Subcutaneous abdominal adipose tissue (tissue), 5 donors: ENCODE measurements at regions not wholly inside any gene's neighbourhood (a gene's known extent, or its start where the extent isn't known, plus 50 kb on each side); places are given as distances from the start of the nearest gene placed in this dataset.

ENCODE experiments used
- H3K27ac ChIP-seq: one replicate; pipeline ENCODE4 v1.7.0; 2013; ENCODE audit warnings: low read depth, mild to moderate bottlenecking, inconsistent platforms, low read length, moderate library complexity
- H3K27me3 ChIP-seq, 5 donors: one replicate each; pipeline ENCODE4 v1.7.0; 2013; ENCODE audit warnings: low read length in 5 of 5, inconsistent platforms in 1 of 5; ENCODE audit not compliant: control insufficient read depth in 5 of 5, insufficient read depth in 4 of 5
- H3K36me3 ChIP-seq, 5 donors: one replicate each; pipeline ENCODE4 v1.7.0; 2013; ENCODE audit warnings: low read length in 5 of 5; ENCODE audit not compliant: control insufficient read depth in 5 of 5, insufficient read depth in 5 of 5
- H3K4me1 ChIP-seq, 5 donors: one replicate each; pipeline ENCODE4 v1.7.0; 2013; ENCODE audit warnings: low read length in 5 of 5, mild to moderate bottlenecking in 3 of 5, moderate library complexity in 1 of 5; ENCODE audit not compliant: control insufficient read depth in 5 of 5, insufficient read depth in 5 of 5
- H3K4me3 ChIP-seq, 5 donors: one replicate each; pipeline ENCODE4 v1.7.0; 2013; ENCODE audit warnings: low read length in 5 of 5, low read depth in 1 of 5
- H3K9ac ChIP-seq, 5 donors: one replicate each; pipeline ENCODE4 v1.7.0; 2013; ENCODE audit warnings: low read length in 5 of 5, mild to moderate bottlenecking in 4 of 5, moderate library complexity in 3 of 5
- H3K9me3 ChIP-seq, 5 donors: one replicate each; pipeline ENCODE4 v1.7.0; 2013; ENCODE audit warnings: low read length in 5 of 5; ENCODE audit not compliant: control insufficient read depth in 5 of 5
- donor health status: healthy.
- donor health status: healthy.
- donor health status: healthy.
- donor health status: healthy.
- donor health status: healthy.

GRCh38 chr12:83473408-83474095 is 786.8 kb downstream of the TMTC2 start:
- Histone ChIP-seq H3K4me1 (no peaks in the 10 kb centered on the region), H3K9ac (no peak overlapping the region), H3K4me3 (no peak overlapping the region), H3K27me3 (no peaks in the 10 kb centered on the region), H3K9me3 (no peaks in the 10 kb centered on the region), H3K36me3 (no peaks in the 10 kb centered on the region), H3K27ac (no peak overlapping the region)

- Histone ChIP-seq H3K9me3 (no peaks in the 10 kb centered on the region), H3K4me3 (no peak overlapping the region), H3K4me1 (no peaks in the 10 kb centered on the region), H3K9ac (no peak overlapping the region), H3K27me3 (no peaks in the 10 kb centered on the region), H3K36me3 (no peaks in the 10 kb centered on the region), H3K27ac (no peak overlapping the region)
Observed at GRCh38 chr12:83472772-83473171, 786.1 kb downstream of the TMTC2 start.

- Histone ChIP-seq H3K27me3 (no peaks in the 10 kb centered on the region), H3K9me3 (no peaks in the 10 kb centered on the region), H3K27ac (no peak overlapping the region), H3K4me1 (no peaks in the 10 kb centered on the region), H3K36me3 (no peaks in the 10 kb centered on the region), H3K4me3 (no peak overlapping the region), H3K9ac (no peak overlapping the region)
Observed at GRCh38 chr12:83472350-83472749, 785.6 kb downstream of the TMTC2 start.

GRCh38 chr12:83471341-83471740 is 784.6 kb downstream of the TMTC2 start:
- H3K36me3 ChIP-seq, result no peaks in the 10 kb centered on the region
- H3K9ac ChIP-seq, result no peak overlapping the region
- H3K4me3 ChIP-seq, result no peak overlapping the region
- H3K27ac ChIP-seq, result no peak overlapping the region
- H3K4me1 ChIP-seq, result no peaks in the 10 kb centered on the region
- H3K9me3 ChIP-seq, result no peaks in the 10 kb centered on the region
- H3K27me3 ChIP-seq, result no peaks in the 10 kb centered on the region

GRCh38 chr12:83470749-83471148 is 784.0 kb downstream of the TMTC2 start:
- H3K4me1 ChIP-seq, result no peaks in the 10 kb centered on the region
- no peak overlapping the region for H3K9ac ChIP-seq
- H3K4me3 ChIP-seq, result no peak overlapping the region
- H3K36me3 ChIP-seq, result no peaks in the 10 kb centered on the region
- H3K27ac ChIP-seq, result no peak overlapping the region
- no peaks in the 10 kb centered on the region for H3K27me3 ChIP-seq
- H3K9me3 ChIP-seq, result no peaks in the 10 kb centered on the region

- Histone ChIP-seq H3K9me3 (no peaks in the 10 kb centered on the region), H3K27ac (no peak overlapping the region), H3K27me3 (no peaks in the 10 kb centered on the region), H3K36me3 (no peaks in the 10 kb centered on the region), H3K9ac (no peak overlapping the region), H3K4me1 (no peaks in the 10 kb centered on the region), H3K4me3 (no peak overlapping the region)
Observed at GRCh38 chr12:83468988-83469908, 782.5 kb downstream of the TMTC2 start.

GRCh38 chr12:83465632-83466031 is 778.9 kb downstream of the TMTC2 start:
- no peaks in the 10 kb centered on the region for H3K9me3 ChIP-seq
- no peak overlapping the region for H3K9ac ChIP-seq
- no peaks in the 10 kb centered on the region for H3K4me1 ChIP-seq
- H3K27me3 ChIP-seq, result no peaks in the 10 kb centered on the region
- H3K27ac ChIP-seq, result no peak overlapping the region
- no peak overlapping the region for H3K4me3 ChIP-seq
- H3K36me3 ChIP-seq, result no peaks in the 10 kb centered on the region

- no peak overlapping the region for H3K4me3 ChIP-seq
- H3K27me3 ChIP-seq, result no peaks in the 10 kb centered on the region
- H3K9ac ChIP-seq, result no peak overlapping the region
- peaks cover 0 to 3% (median 0%) of the 10 kb centered on the region in 5 donors for H3K9me3 ChIP-seq
- H3K36me3 ChIP-seq, result no peaks in the 10 kb centered on the region
- H3K27ac ChIP-seq, result no peak overlapping the region
- no peaks in the 10 kb centered on the region for H3K4me1 ChIP-seq
Observed at GRCh38 chr12:83462419-83462818, 775.7 kb downstream of the TMTC2 start.

GRCh38 chr12:83461336-83461935 is 774.7 kb downstream of the TMTC2 start:
- H3K27ac ChIP-seq, result no peak overlapping the region

GRCh38 chr12:83451189-83451588 is 764.5 kb downstream of the TMTC2 start:
- H3K36me3 ChIP-seq, result no peaks in the 10 kb centered on the region
- H3K4me3 ChIP-seq, result no peak overlapping the region
- no peak overlapping the region for H3K27ac ChIP-seq
- no peaks in the 10 kb centered on the region for H3K9me3 ChIP-seq
- no peaks in the 10 kb centered on the region for H3K27me3 ChIP-seq
- no peak overlapping the region for H3K9ac ChIP-seq
- peaks cover 0 to 11% (median 0%) of the 10 kb centered on the region in 5 donors for H3K4me1 ChIP-seq

More at GRCh38 chr12:83461336-83461935, 774.7 kb downstream of the TMTC2 start:
- Histone ChIP-seq H3K9me3 (peaks cover 0 to 3% (median 0%) of the 10 kb centered on the region in 5 donors), H3K27me3 (no peaks in the 10 kb centered on the region), H3K36me3 (no peaks in the 10 kb centered on the region), H3K4me1 (no peaks in the 10 kb centered on the region), H3K9ac (no peak overlapping the region), H3K4me3 (no peak overlapping the region)
